H1 (cell line): ENCODE measurements at regions not wholly inside any gene's neighbourhood (a gene's known extent, or its start where the extent isn't known, plus 50 kb on each side); places are given as distances from the start of the nearest gene placed in this dataset.

Source experiments
- CTCF ChIA-PET: fragments of 300-600 bp; sonication (Branson Sonifier 250); formaldehyde crosslinking; loops from one replicate; lab custom pipeline; 2021; ENCODE audit not compliant: partially characterized antibody; lab: Charles Lee
- POLR2A ChIA-PET: fragments of 300-600 bp; sonication (Branson Sonifier 250); formaldehyde crosslinking; loops from one replicate; lab custom pipeline; 2021; ENCODE audit warnings: inconsistent platforms; ENCODE audit not compliant: partially characterized antibody; lab: Charles Lee
- DNase-seq, 2 experiments: peaks; one replicate each; pipeline versions ENCODE4 v3.0.0 to v3.0.0-alpha.2; 2010 to 2022; ENCODE audit warnings: low spot score in 2 of 2, low read depth in 1 of 2, mixed read lengths in 1 of 2
- FAIRE-seq: peaks from 2 replicates; lab custom pipeline; 2011; peaks lifted over from hg19 to GRCh38; lab: Jason Lieb, UNC
- H2AFZ ChIP-seq: 2 replicates; pipeline ENCODE4 v1.8.1; 2012; ENCODE audit warnings: low read length, inconsistent platforms
- H2AK5ac ChIP-seq: 2 replicates; pipeline ENCODE4 v1.6.1; 2013; ENCODE audit warnings: low read depth, low read length
- H2BK120ac ChIP-seq: replicated peaks from 2 replicates; pipeline ENCODE3; 2013; ENCODE audit warnings: low read depth, low read length, inconsistent platforms
- H2BK12ac ChIP-seq: 2 replicates; pipeline ENCODE4 v1.6.1; 2013; ENCODE audit warnings: low read depth, low read length
- H2BK15ac ChIP-seq: 2 replicates; pipeline ENCODE4 v1.6.1; 2013; ENCODE audit warnings: low read length
- H2BK20ac ChIP-seq: 2 replicates; pipeline ENCODE4 v1.6.1; 2013; ENCODE audit warnings: low read length
- H2BK5ac ChIP-seq: 2 replicates; pipeline ENCODE4 v1.6.1; 2013; ENCODE audit warnings: low read depth, low read length
- H3K14ac ChIP-seq: 2 replicates; pipeline ENCODE4 v1.6.1; 2013; ENCODE audit warnings: inconsistent platforms; ENCODE audit not compliant: insufficient read length
- H3K18ac ChIP-seq: 2 replicates; pipeline ENCODE4 v1.6.1; 2013; ENCODE audit warnings: low read length; ENCODE audit errors: extremely low read depth
- H3K23ac ChIP-seq: 2 replicates; pipeline ENCODE4 v1.6.1; 2013; ENCODE audit warnings: inconsistent platforms; ENCODE audit not compliant: insufficient read length
- H3K23me2 ChIP-seq: 2 replicates; pipeline ENCODE4 v1.6.1; 2013; ENCODE audit warnings: low read depth, low read length
- H3K27ac ChIP-seq: 2 replicates; pipeline ENCODE4 v1.6.1; 2011; ENCODE audit warnings: low read depth, low read length, inconsistent platforms
- H3K27me3 ChIP-seq, 4 experiments: replicated peaks in 1 of 4; 1 replicate in 1 of 4; 2 replicates in 3 of 4; pipeline versions ENCODE4 v1.6.1 to v1.8.1; 2011 to 2013; ENCODE audit warnings: low read length in 3 of 4, mild to moderate bottlenecking in 3 of 4, inconsistent platforms in 2 of 4, mixed read lengths in 2 of 4, moderate library complexity in 1 of 4; ENCODE audit not compliant: control insufficient read depth in 3 of 4, insufficient read depth in 3 of 4; ENCODE audit errors: extremely low read depth in 1 of 4
- H3K36me3 ChIP-seq, 4 experiments: 2 replicates each; pipeline versions ENCODE4 v1.6.1 to v1.8.1; 2011 to 2013; ENCODE audit warnings: mild to moderate bottlenecking in 4 of 4, low read length in 3 of 4, moderate library complexity in 2 of 4, control low read depth in 1 of 4, inconsistent platforms in 1 of 4; ENCODE audit not compliant: insufficient read depth in 4 of 4, control insufficient read depth in 2 of 4
- H3K4ac ChIP-seq: replicated peaks from 2 replicates; pipeline ENCODE3; 2013; ENCODE audit warnings: low read length, low read depth, mixed read lengths, inconsistent platforms; ENCODE audit not compliant: insufficient read length
- H3K4me1 ChIP-seq, 4 experiments: replicated peaks in 1 of 4; 1 replicate in 1 of 4; 2 replicates in 3 of 4; pipeline versions ENCODE4 v1.6.1 to v1.8.1; 2011 to 2013; ENCODE audit warnings: low read length in 3 of 4, inconsistent platforms in 2 of 4, mixed read lengths in 1 of 4; ENCODE audit not compliant: insufficient read depth in 4 of 4, control insufficient read depth in 3 of 4
- H3K4me2 ChIP-seq, 2 experiments: 2 replicates each; pipeline versions ENCODE4 v1.6.1 to v1.8.1; 2011 to 2013; ENCODE audit warnings: low read depth in 2 of 2, low read length in 2 of 2, control low read depth in 1 of 2, inconsistent platforms in 1 of 2, mild to moderate bottlenecking in 1 of 2; ENCODE audit not compliant: insufficient read depth in 1 of 2
- H3K4me3 ChIP-seq, 4 experiments: fragments of 200-600, 300-600 bp in 1 of 4; sonication (generic), shearing (Covaris generic), sonication (Bioruptor Twin) in 1 of 4; 2 replicates each; pipeline versions ENCODE4 v1.5.1 to v1.8.1; 2011 to 2016; ENCODE audit warnings: low read length in 4 of 4, low read depth in 3 of 4, control low read depth in 2 of 4, inconsistent platforms in 2 of 4, mild to moderate bottlenecking in 2 of 4, mixed read lengths in 1 of 4, moderate library complexity in 1 of 4; ENCODE audit not compliant: insufficient read depth in 2 of 4; ENCODE audit errors: extremely low read depth in 1 of 4
- H3K56ac ChIP-seq: replicated peaks from 2 replicates; pipeline ENCODE3; 2013; ENCODE audit warnings: low read depth, mild to moderate bottlenecking, mixed read lengths, low read length, inconsistent platforms; ENCODE audit not compliant: insufficient read length
- H3K79me1 ChIP-seq: 2 replicates; pipeline ENCODE4 v1.6.1; 2013; ENCODE audit warnings: low read depth, low read length, control low read depth
- H3K79me2 ChIP-seq, 2 experiments: 2 replicates each; pipeline versions ENCODE4 v1.6.1 to v1.8.1; 2012 to 2013; ENCODE audit warnings: low read length in 2 of 2, mild to moderate bottlenecking in 2 of 2, inconsistent platforms in 1 of 2; ENCODE audit not compliant: insufficient read depth in 2 of 2, control insufficient read depth in 1 of 2
- H3K9ac ChIP-seq, 4 experiments: replicated peaks in 1 of 4; 1 replicate in 1 of 4; 2 replicates in 3 of 4; pipeline versions ENCODE4 v1.6.1 to v1.8.1; 2011 to 2013; ENCODE audit warnings: low read depth in 3 of 4, low read length in 3 of 4, control low read depth in 2 of 4, mild to moderate bottlenecking in 2 of 4, moderate library complexity in 2 of 4, inconsistent platforms in 1 of 4; ENCODE audit errors: extremely low read depth in 1 of 4
- H3K9me3 ChIP-seq, 2 experiments: 2 replicates each; pipeline versions ENCODE4 v1.6.1 to v1.8.1; 2012 to 2013; ENCODE audit warnings: mild to moderate bottlenecking in 2 of 2, moderate library complexity in 2 of 2, control low read depth in 1 of 2, inconsistent platforms in 1 of 2, low read depth in 1 of 2, low read length in 1 of 2, mixed read lengths in 1 of 2; ENCODE audit not compliant: insufficient read depth in 2 of 2
- H4K20me1 ChIP-seq, 2 experiments: replicated peaks in 1 of 2; 2 replicates each; pipeline versions ENCODE3 to v1.8.1; 2011 to 2013; ENCODE audit warnings: inconsistent platforms in 2 of 2, low read length in 2 of 2, mild to moderate bottlenecking in 1 of 2; ENCODE audit not compliant: insufficient read depth in 2 of 2, control insufficient read depth in 1 of 2
- H4K5ac ChIP-seq: 2 replicates; pipeline ENCODE4 v1.6.1; 2013; ENCODE audit warnings: low read length, low read depth, mixed read lengths, inconsistent platforms; ENCODE audit not compliant: insufficient read length
- H4K8ac ChIP-seq: 2 replicates; pipeline ENCODE4 v1.8.0; 2013; ENCODE audit warnings: mild to moderate bottlenecking, moderate library complexity, low read length, inconsistent platforms; ENCODE audit not compliant: insufficient read depth; ENCODE audit errors: extremely low read depth
- H4K91ac ChIP-seq: replicated peaks from 2 replicates; pipeline ENCODE3; 2013; ENCODE audit warnings: low read length, mixed read lengths, inconsistent platforms; ENCODE audit not compliant: insufficient read length
- ATF3 ChIP-seq: IDR thresholded peaks from 2 replicates; pipeline ENCODE4 v1.6.1; 2011; ENCODE audit warnings: low read depth, mild to moderate bottlenecking, low read length; ENCODE audit not compliant: insufficient read depth
- BCL11A ChIP-seq, 2 experiments: IDR thresholded peaks; one replicate each; pipeline ENCODE4 v1.6.1; 2011; ENCODE audit warnings: low read depth in 2 of 2, low read length in 2 of 2, mild to moderate bottlenecking in 2 of 2
- CBX5 ChIP-seq: fragments of 300-800, 300-1000 bp; sonication (generic); IDR thresholded peaks from 2 replicates; pipeline ENCODE4 v1.7.1; 2016; ENCODE audit warnings: antibody characterized with exemption, low read length, low read depth
- E2F6 ChIP-seq: IDR thresholded peaks from 2 replicates; pipeline ENCODE4 v1.6.1; 2012; ENCODE audit warnings: inconsistent platforms
- EGR1 ChIP-seq: IDR thresholded peaks from 2 replicates; pipeline ENCODE4 v1.6.1; 2011; ENCODE audit warnings: low read depth, low read length, borderline replicate concordance
- KDM4A ChIP-seq: IDR thresholded peaks from one replicate; pipeline ENCODE4 v1.7.1; 2012; ENCODE audit warnings: low read depth, mild to moderate bottlenecking, moderate library complexity, low read length, inconsistent platforms; ENCODE audit not compliant: severe bottlenecking
- NANOG ChIP-seq: IDR thresholded peaks from 2 replicates; pipeline ENCODE4 v1.6.1; 2011; ENCODE audit warnings: low read length, low read depth, mild to moderate bottlenecking, inconsistent platforms; ENCODE audit not compliant: insufficient read depth, poor library complexity, severe bottlenecking
- PHF8 ChIP-seq: fragments of 200-600 bp; sonication (generic); conservative IDR thresholded peaks from 2 replicates; pipeline ENCODE4 v1.7.1; 2012; ENCODE audit warnings: low read depth, mild to moderate bottlenecking, inconsistent platforms, low read length, moderate library complexity
- POLR2A ChIP-seq, 2 experiments: IDR thresholded peaks; 1 replicate in 1 of 2; 2 replicates in 1 of 2; pipeline ENCODE4 v1.6.1; 2011; ENCODE audit warnings: low read depth in 2 of 2, low read length in 2 of 2, mild to moderate bottlenecking in 2 of 2; ENCODE audit errors: control extremely low read depth in 1 of 2
- SP4 ChIP-seq: IDR thresholded peaks from 2 replicates; pipeline ENCODE4 v1.6.1; 2012; ENCODE audit warnings: low read length, inconsistent platforms
- SRF ChIP-seq: IDR thresholded peaks from 2 replicates; pipeline ENCODE4 v1.6.1; 2011; ENCODE audit warnings: mild to moderate bottlenecking, low read depth, low read length, moderate library complexity
- SUZ12 ChIP-seq: fragments of 200-600 bp; sonication (generic); IDR thresholded peaks from 2 replicates; pipeline ENCODE4 v1.6.1; 2012; ENCODE audit warnings: mild to moderate bottlenecking, inconsistent platforms, low read length, moderate library complexity, mixed read lengths
- TCF12 ChIP-seq: IDR thresholded peaks from 2 replicates; pipeline ENCODE4 v1.6.1; 2011; ENCODE audit warnings: low read depth, mild to moderate bottlenecking, low read length

GRCh38 chr7:91366091-91366490 lies 101.9 kb downstream of the FZD1 start:
- Histone ChIP-seq H3K4me3 (no peak overlapping the region), H3K9me3 (no peaks in the 10 kb centered on the region), H3K23me2 (no peaks in the 10 kb centered on the region; the same call in 1 of the 2 replicates), H3K18ac (no peak overlapping the region), H3K27ac (no peak overlapping the region), H3K36me3 (no peaks in the 10 kb centered on the region), H2BK120ac (no peak overlapping the region), H3K23ac (no peak overlapping the region), H2BK5ac (no peak overlapping the region), H2BK20ac (no peak overlapping the region), H4K91ac (no peak overlapping the region), H3K56ac (no peak overlapping the region), H3K4ac (no peak overlapping the region), H4K8ac (no peak overlapping the region), H3K79me1 (no peaks in the 10 kb centered on the region), H3K79me2 (no peaks in the 10 kb centered on the region), H3K14ac (no peak overlapping the region), H4K5ac (no peak overlapping the region), H2BK12ac (no peak overlapping the region), H2AFZ (no peak overlapping the region), H2AK5ac (no peak overlapping the region), H3K9ac (no peak overlapping the region), H3K27me3 (peaks cover 0 to 3% (median 0%) of the 10 kb centered on the region in 4 experiments; a peak in 2 of 7 replicates), H3K4me2 (no peak overlapping the region), H2BK15ac (no peak overlapping the region), H3K4me1 (peaks cover 0 to 9% (median 2%) of the 10 kb centered on the region in 4 experiments; a peak in 4 of 7 replicates)
- ChIA-PET CTCF (no interaction called here), POLR2A (no interaction called here)
- FAIRE-seq, result no peak
- no peak for DNase-seq
- TF ChIP-seq SUZ12 (no peak), POLR2A (IDR thresholded peaks at IDR 0.05; ENCODE audit: control extremely low read depth in 1 of 2, low read depth in 2 of 2, low read length in 2 of 2) (no peak), CBX5 (no peak), TCF12 (no peak), BCL11A (IDR thresholded peaks at IDR 0.05; ENCODE audit: low read depth in 2 of 2, low read length in 2 of 2) (no peak), ATF3 (no peak), SP4 (no peak), NANOG (no peak), E2F6 (no peak), PHF8 (no peak), KDM4A (no peak), SRF (no peak), EGR1 (no peak)
- TF ChIP-seq, all 59 proteins: peak for 0
- no peaks in the 10 kb centered on the region for H4K20me1 ChIP-seq
